ENCODE measurements at regions not wholly inside any gene's neighbourhood (a gene's known extent, or its start where the extent isn't known, plus 50 kb on each side); places are given as distances from the start of the nearest gene placed in this dataset.

DNA sequence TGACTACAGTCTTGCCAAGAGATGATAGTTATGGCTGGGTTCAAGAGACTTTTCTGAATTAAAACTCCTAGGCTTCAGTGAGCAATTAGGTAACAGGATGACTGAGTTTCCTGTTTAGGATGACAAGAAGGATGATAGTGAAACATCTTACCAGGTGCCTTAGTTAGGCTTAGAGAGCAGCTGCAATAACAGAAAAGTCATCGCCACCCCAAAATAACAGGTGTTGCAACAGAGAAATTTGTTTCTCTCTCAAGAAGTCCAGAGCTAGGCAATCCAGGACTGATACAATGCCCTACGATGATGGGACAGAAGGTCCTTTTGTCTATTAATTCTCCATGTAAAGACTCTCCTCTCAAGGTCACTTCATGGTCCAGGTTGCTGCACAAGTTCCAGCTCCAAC lies 361.8 kb downstream of the CAAP1 start:
- TF ChIP-seq, protein P1, sequence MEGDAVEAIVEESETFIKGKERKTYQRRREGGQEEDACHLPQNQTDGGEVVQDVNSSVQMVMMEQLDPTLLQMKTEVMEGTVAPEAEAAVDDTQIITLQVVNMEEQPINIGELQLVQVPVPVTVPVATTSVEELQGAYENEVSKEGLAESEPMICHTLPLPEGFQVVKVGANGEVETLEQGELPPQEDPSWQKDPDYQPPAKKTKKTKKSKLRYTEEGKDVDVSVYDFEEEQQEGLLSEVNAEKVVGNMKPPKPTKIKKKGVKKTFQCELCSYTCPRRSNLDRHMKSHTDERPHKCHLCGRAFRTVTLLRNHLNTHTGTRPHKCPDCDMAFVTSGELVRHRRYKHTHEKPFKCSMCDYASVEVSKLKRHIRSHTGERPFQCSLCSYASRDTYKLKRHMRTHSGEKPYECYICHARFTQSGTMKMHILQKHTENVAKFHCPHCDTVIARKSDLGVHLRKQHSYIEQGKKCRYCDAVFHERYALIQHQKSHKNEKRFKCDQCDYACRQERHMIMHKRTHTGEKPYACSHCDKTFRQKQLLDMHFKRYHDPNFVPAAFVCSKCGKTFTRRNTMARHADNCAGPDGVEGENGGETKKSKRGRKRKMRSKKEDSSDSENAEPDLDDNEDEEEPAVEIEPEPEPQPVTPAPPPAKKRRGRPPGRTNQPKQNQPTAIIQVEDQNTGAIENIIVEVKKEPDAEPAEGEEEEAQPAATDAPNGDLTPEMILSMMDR (IDR thresholded peaks at IDR 0.05) = no peak
- TF ChIP-seq SIN3A (IDR thresholded peaks at IDR 0.05; ENCODE audit: borderline replicate concordance, insufficient read depth, low read depth, low read length) = no peak
- no peak for TF ChIP-seq POLR2AphosphoS5 (IDR thresholded peaks at IDR 0.05; ENCODE audit: low read depth, low read length)
- TF ChIP-seq, protein P2, sequence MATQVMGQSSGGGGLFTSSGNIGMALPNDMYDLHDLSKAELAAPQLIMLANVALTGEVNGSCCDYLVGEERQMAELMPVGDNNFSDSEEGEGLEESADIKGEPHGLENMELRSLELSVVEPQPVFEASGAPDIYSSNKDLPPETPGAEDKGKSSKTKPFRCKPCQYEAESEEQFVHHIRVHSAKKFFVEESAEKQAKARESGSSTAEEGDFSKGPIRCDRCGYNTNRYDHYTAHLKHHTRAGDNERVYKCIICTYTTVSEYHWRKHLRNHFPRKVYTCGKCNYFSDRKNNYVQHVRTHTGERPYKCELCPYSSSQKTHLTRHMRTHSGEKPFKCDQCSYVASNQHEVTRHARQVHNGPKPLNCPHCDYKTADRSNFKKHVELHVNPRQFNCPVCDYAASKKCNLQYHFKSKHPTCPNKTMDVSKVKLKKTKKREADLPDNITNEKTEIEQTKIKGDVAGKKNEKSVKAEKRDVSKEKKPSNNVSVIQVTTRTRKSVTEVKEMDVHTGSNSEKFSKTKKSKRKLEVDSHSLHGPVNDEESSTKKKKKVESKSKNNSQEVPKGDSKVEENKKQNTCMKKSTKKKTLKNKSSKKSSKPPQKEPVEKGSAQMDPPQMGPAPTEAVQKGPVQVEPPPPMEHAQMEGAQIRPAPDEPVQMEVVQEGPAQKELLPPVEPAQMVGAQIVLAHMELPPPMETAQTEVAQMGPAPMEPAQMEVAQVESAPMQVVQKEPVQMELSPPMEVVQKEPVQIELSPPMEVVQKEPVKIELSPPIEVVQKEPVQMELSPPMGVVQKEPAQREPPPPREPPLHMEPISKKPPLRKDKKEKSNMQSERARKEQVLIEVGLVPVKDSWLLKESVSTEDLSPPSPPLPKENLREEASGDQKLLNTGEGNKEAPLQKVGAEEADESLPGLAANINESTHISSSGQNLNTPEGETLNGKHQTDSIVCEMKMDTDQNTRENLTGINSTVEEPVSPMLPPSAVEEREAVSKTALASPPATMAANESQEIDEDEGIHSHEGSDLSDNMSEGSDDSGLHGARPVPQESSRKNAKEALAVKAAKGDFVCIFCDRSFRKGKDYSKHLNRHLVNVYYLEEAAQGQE (IDR thresholded peaks at IDR 0.05; ENCODE audit: insufficient read depth in 1 of 2, low read depth in 2 of 2, low read length in 1 of 2) = no peak
- no peak for TF ChIP-seq TCF7L2 (IDR thresholded peaks at IDR 0.05; ENCODE audit: low read depth, low read length)
